Tongue (tissue), 1 donor: ENCODE measurements at regions not wholly inside any gene's neighbourhood (a gene's known extent, or its start where the extent isn't known, plus 50 kb on each side); places are given as distances from the start of the nearest gene placed in this dataset.
A peak's percentile ranks its signal among the peaks of the same experiment; 100 is the strongest.

Experiments used
- DNase-seq: peaks from one replicate; pipeline ENCODE4 v3.0.0-alpha.2; 2015

GRCh38 chr6:41474213-41474933, 71.8 kb upstream of the FOXP4 start:
- DNase-seq, result no peak

GRCh38 chr6:41475164-41475563, 71.0 kb upstream of the FOXP4 start:
- DNase-seq, result no peak

- no peak for DNase-seq
These were observed 70.3 kb upstream of the FOXP4 start for GRCh38 chr6:41475737-41476357.

GRCh38 chr6:41476401-41476800, 69.8 kb upstream of the FOXP4 start:
- no peak for DNase-seq

- DNase-seq, result no peak
These were observed 68.6 kb upstream of the FOXP4 start for GRCh38 chr6:41477572-41477971.

- no peak for DNase-seq
These were observed 62.2 kb upstream of the FOXP4 start for GRCh38 chr6:41483943-41484342.

GRCh38 chr6:41487860-41488432, 58.2 kb upstream of the FOXP4 start:
- DNase-seq, result no peak

- peak; percentile 74 for DNase-seq
These were observed 57.6 kb upstream of the FOXP4 start for GRCh38 chr6:41488433-41489119.

- peak; percentile 87 for DNase-seq
These were observed 56.9 kb upstream of the FOXP4 start for GRCh38 chr6:41489120-41489851.

- DNase-seq, result peak; percentile 61
These were observed 53.8 kb upstream of the FOXP4 start for GRCh38 chr6:41492261-41492891.

GRCh38 chr6:41494212-41495110, 51.7 kb upstream of the FOXP4 start:
- DNase-seq, result peak; percentile 32
